ENCODE measurements at regions not wholly inside any gene's neighbourhood (a gene's known extent, or its start where the extent isn't known, plus 50 kb on each side); places are given as distances from the start of the nearest gene placed in this dataset.

DNA sequence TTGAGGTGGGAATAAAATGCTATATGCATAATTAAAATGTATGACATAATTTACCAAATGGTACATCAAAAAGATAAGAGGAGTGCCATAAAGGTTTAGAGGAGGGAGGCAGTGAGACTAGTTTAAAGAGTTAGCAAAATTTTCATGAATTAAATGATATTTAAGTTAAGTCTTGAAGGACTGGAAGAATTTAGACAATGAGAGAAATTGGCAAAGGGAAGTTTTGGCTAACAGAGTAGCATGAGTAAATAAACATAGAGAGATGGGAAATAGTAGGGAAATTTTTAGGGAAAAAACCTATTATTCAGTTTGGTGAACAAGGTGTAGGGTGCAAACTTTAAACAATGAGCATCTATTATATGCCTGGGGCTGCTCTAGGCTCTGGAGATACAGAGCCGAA, 68.8 kb downstream of the CAVIN2 start:
- TF ChIP-seq POLR2A (IDR thresholded peaks at IDR 0.05), result no peak
- TF ChIP-seq, protein P1, sequence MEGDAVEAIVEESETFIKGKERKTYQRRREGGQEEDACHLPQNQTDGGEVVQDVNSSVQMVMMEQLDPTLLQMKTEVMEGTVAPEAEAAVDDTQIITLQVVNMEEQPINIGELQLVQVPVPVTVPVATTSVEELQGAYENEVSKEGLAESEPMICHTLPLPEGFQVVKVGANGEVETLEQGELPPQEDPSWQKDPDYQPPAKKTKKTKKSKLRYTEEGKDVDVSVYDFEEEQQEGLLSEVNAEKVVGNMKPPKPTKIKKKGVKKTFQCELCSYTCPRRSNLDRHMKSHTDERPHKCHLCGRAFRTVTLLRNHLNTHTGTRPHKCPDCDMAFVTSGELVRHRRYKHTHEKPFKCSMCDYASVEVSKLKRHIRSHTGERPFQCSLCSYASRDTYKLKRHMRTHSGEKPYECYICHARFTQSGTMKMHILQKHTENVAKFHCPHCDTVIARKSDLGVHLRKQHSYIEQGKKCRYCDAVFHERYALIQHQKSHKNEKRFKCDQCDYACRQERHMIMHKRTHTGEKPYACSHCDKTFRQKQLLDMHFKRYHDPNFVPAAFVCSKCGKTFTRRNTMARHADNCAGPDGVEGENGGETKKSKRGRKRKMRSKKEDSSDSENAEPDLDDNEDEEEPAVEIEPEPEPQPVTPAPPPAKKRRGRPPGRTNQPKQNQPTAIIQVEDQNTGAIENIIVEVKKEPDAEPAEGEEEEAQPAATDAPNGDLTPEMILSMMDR (IDR thresholded peaks at IDR 0.05), result no peak

All from thyroid gland (tissue), 4 donors.